GM23338 (cell line): ENCODE measurements at regions not wholly inside any gene's neighbourhood (a gene's known extent, or its start where the extent isn't known, plus 50 kb on each side); places are given as distances from the start of the nearest gene placed in this dataset.

Experiments used
- ATAC-seq: fragments of 200-7000 bp; cut with Tn5 transposase; 3 replicates; pipeline ENCODE4 v1.9.1; 2020
- DNase-seq: peaks from one replicate; pipeline ENCODE4 v3.0.0-alpha.2; 2015; ENCODE audit warnings: low spot score
- H2AFZ ChIP-seq: fragments of 200-600 bp; sonication (generic); 2 replicates; pipeline ENCODE4 v1.8.0; 2016; ENCODE audit warnings: antibody characterized with exemption, mild to moderate bottlenecking, moderate library complexity
- H3F3A ChIP-seq: fragments of 200-600 bp; sonication (generic); replicated peaks from 2 replicates; pipeline ENCODE4 v1.8.0; 2017; ENCODE audit warnings: antibody characterized with exemption, mixed run types, low read depth
- H3K27ac ChIP-seq: fragments of 200-600 bp; sonication (generic); 2 replicates; pipeline ENCODE4 v1.6.1; 2016; ENCODE audit warnings: low read depth
- H3K27me3 ChIP-seq: fragments of 200-600 bp; sonication (generic); 2 replicates; pipeline ENCODE4 v1.8.0; 2016; ENCODE audit warnings: mild to moderate bottlenecking, mixed run types, moderate library complexity; ENCODE audit not compliant: insufficient read depth
- H3K36me3 ChIP-seq: fragments of 200-600 bp; sonication (generic); 2 replicates; pipeline ENCODE4 v1.8.0; 2016; ENCODE audit warnings: mild to moderate bottlenecking; ENCODE audit not compliant: insufficient read depth
- H3K4me1 ChIP-seq: fragments of 200-600 bp; sonication (generic); 2 replicates; pipeline ENCODE4 v1.8.0; 2016; ENCODE audit warnings: mild to moderate bottlenecking, moderate library complexity; ENCODE audit not compliant: insufficient read depth
- H3K4me2 ChIP-seq: fragments of 200-600 bp; sonication (generic); 2 replicates; pipeline ENCODE4 v1.7.1; 2017; ENCODE audit warnings: mixed run types
- H3K4me3 ChIP-seq: fragments of 200-600 bp; sonication (generic); 2 replicates; pipeline ENCODE4 v1.6.1; 2016; ENCODE audit warnings: mixed run types
- H3K79me2 ChIP-seq: fragments of 200-600 bp; sonication (generic); replicated peaks from 2 replicates; pipeline ENCODE4 v1.8.0; 2017; ENCODE audit warnings: mild to moderate bottlenecking; ENCODE audit not compliant: insufficient read depth
- H3K9me2 ChIP-seq: fragments of 200-600 bp; sonication (generic); 2 replicates; pipeline ENCODE4 v1.8.0; 2017; ENCODE audit not compliant: insufficient read depth
- H4K20me1 ChIP-seq: fragments of 200-600 bp; sonication (generic); replicated peaks from 2 replicates; pipeline ENCODE4 v1.8.0; 2017; ENCODE audit warnings: mild to moderate bottlenecking; ENCODE audit not compliant: insufficient read depth
- H3K27ac Mint-ChIP-seq: 2 replicates; pipeline ENCODE4 v1.8.0; 2020; ENCODE audit warnings: inconsistent platforms, mild to moderate bottlenecking, moderate library complexity, mixed read lengths
- H3K27me3 Mint-ChIP-seq: 3 replicates; pipeline ENCODE4 v1.8.0; 2022; ENCODE audit warnings: low read depth, mild to moderate bottlenecking, moderate library complexity, mixed read lengths, inconsistent platforms; ENCODE audit not compliant: insufficient read depth, poor library complexity
- H3K36me3 Mint-ChIP-seq: 3 replicates; pipeline ENCODE4 v1.8.0; 2021; ENCODE audit warnings: low read depth, mild to moderate bottlenecking, inconsistent platforms, moderate library complexity, mixed read lengths
- H3K4me1 Mint-ChIP-seq: 3 replicates; pipeline ENCODE4 v1.8.0; 2020; ENCODE audit warnings: mild to moderate bottlenecking, inconsistent platforms, mixed read lengths
- H3K4me3 Mint-ChIP-seq: 3 replicates; pipeline ENCODE4 v1.8.0; 2021; ENCODE audit warnings: moderate library complexity, mild to moderate bottlenecking, inconsistent platforms, mixed read lengths
- H3K9me3 Mint-ChIP-seq: 3 replicates; pipeline ENCODE4 v1.8.0; 2020; ENCODE audit warnings: moderate library complexity, mild to moderate bottlenecking, inconsistent platforms, mixed read lengths
- CREB1 ChIP-seq: fragments of 250-450 bp; sonication (Bioruptor Pico); IDR thresholded peaks from 2 replicates; pipeline ENCODE4 v1.5.0; 2020; ENCODE audit warnings: low read depth, mild to moderate bottlenecking, moderate library complexity
- EZH2 ChIP-seq: fragments of 200-600 bp; sonication (generic); IDR thresholded peaks from one replicate; pipeline ENCODE4 v1.8.0; 2017; ENCODE audit warnings: antibody characterized with exemption, mild to moderate bottlenecking, low read depth; ENCODE audit not compliant: unreplicated experiment
- EZH2phosphoT487 ChIP-seq: fragments of 200-600 bp; sonication (generic); IDR thresholded peaks from one replicate; pipeline ENCODE4 v1.8.1; 2018; ENCODE audit warnings: antibody characterized with exemption; ENCODE audit not compliant: unreplicated experiment
- JUNB ChIP-seq: IDR thresholded peaks from one replicate; pipeline ENCODE4 v1.6.1; 2016; ENCODE audit warnings: antibody characterized with exemption; ENCODE audit not compliant: unreplicated experiment
- NANOG ChIP-seq: IDR thresholded peaks from 2 replicates; pipeline ENCODE4 v1.6.1; 2016; ENCODE audit warnings: antibody characterized with exemption, borderline replicate concordance
- POLR2AphosphoS5 ChIP-seq: IDR thresholded peaks from 2 replicates; pipeline ENCODE4 v1.6.1; 2016; ENCODE audit warnings: antibody characterized with exemption, low read depth
- STAT1 ChIP-seq: IDR thresholded peaks from one replicate; pipeline ENCODE4 v1.6.1; 2016; ENCODE audit warnings: antibody characterized with exemption; ENCODE audit not compliant: unreplicated experiment
- ZNF114 ChIP-seq: fragments of 250-450 bp; sonication (Bioruptor Pico); IDR thresholded peaks from 2 replicates; pipeline ENCODE4 v1.5.0; 2020; ENCODE audit warnings: mild to moderate bottlenecking, moderate library complexity
- ZNF331 ChIP-seq: fragments of 250-450 bp; sonication (Bioruptor Pico); IDR thresholded peaks from 2 replicates; pipeline ENCODE4 v1.5.0; 2020; ENCODE audit warnings: low read depth, mild to moderate bottlenecking, moderate library complexity
- TF ChIP-seq, protein P1 (sequence below), 2 experiments: fragments of 200-600 bp in 1 of 2; sonication (generic) in 1 of 2; conservative IDR thresholded peaks; 2 replicates each; pipeline versions ENCODE4 v1.5.1 to v1.6.1; 2016 to 2017; ENCODE audit warnings: antibody characterized with exemption in 2 of 2, low read depth in 2 of 2, mild to moderate bottlenecking in 2 of 2, moderate library complexity in 1 of 2
- TF ChIP-seq, protein P2 (sequence below): fragments of 250-450 bp; sonication (Bioruptor Pico); IDR thresholded peaks from 2 replicates; pipeline ENCODE4 v1.5.0; 2020; ENCODE audit warnings: mild to moderate bottlenecking, moderate library complexity
- TF ChIP-seq, protein P3 (sequence below): IDR thresholded peaks from 2 replicates; pipeline ENCODE4 v1.6.1; 2016; ENCODE audit warnings: antibody characterized with exemption
- TF ChIP-seq, protein P4 (sequence below): IDR thresholded peaks from one replicate; pipeline ENCODE4 v1.6.1; 2018; ENCODE audit warnings: antibody characterized with exemption; ENCODE audit not compliant: unreplicated experiment

DNA sequence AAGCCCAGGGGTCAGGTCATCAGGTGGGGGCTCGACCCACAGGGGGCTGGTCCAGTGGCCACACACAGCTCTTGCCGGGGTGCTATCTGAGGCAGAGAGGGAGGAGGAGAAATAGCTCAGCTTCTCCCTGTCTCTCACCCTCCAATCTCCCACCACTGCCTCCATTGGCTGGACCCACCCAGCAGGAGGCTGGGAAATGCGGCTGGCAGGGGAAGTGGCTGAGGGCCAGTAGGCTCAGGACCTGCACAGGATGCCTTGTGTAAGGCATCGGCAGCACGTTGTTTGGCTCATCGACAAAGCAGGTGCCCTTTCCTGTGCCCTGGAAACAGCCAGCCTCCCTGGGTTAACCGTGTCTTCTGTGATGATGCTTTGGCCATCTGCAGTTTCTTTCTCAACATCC is 58.8 kb upstream of the SLC24A4 start:
- H3K36me3 ChIP-seq: no peaks in the 10 kb centered on the region
- no peaks in the 10 kb centered on the region for H3F3A ChIP-seq
- no peaks in the 10 kb centered on the region for H3K27me3 ChIP-seq
- TF ChIP-seq POLR2AphosphoS5: no peak
- TF ChIP-seq EZH2: no peak
- TF ChIP-seq, protein P1, sequence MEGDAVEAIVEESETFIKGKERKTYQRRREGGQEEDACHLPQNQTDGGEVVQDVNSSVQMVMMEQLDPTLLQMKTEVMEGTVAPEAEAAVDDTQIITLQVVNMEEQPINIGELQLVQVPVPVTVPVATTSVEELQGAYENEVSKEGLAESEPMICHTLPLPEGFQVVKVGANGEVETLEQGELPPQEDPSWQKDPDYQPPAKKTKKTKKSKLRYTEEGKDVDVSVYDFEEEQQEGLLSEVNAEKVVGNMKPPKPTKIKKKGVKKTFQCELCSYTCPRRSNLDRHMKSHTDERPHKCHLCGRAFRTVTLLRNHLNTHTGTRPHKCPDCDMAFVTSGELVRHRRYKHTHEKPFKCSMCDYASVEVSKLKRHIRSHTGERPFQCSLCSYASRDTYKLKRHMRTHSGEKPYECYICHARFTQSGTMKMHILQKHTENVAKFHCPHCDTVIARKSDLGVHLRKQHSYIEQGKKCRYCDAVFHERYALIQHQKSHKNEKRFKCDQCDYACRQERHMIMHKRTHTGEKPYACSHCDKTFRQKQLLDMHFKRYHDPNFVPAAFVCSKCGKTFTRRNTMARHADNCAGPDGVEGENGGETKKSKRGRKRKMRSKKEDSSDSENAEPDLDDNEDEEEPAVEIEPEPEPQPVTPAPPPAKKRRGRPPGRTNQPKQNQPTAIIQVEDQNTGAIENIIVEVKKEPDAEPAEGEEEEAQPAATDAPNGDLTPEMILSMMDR (conservative IDR thresholded peaks at IDR 0.05; ENCODE audit: low read depth in 2 of 2): no peak
- TF ChIP-seq ZNF114 (CRISPR knock-in tag): no peak
- no peak for TF ChIP-seq EZH2phosphoT487
- TF ChIP-seq JUNB: no peak
- TF ChIP-seq, protein P2, sequence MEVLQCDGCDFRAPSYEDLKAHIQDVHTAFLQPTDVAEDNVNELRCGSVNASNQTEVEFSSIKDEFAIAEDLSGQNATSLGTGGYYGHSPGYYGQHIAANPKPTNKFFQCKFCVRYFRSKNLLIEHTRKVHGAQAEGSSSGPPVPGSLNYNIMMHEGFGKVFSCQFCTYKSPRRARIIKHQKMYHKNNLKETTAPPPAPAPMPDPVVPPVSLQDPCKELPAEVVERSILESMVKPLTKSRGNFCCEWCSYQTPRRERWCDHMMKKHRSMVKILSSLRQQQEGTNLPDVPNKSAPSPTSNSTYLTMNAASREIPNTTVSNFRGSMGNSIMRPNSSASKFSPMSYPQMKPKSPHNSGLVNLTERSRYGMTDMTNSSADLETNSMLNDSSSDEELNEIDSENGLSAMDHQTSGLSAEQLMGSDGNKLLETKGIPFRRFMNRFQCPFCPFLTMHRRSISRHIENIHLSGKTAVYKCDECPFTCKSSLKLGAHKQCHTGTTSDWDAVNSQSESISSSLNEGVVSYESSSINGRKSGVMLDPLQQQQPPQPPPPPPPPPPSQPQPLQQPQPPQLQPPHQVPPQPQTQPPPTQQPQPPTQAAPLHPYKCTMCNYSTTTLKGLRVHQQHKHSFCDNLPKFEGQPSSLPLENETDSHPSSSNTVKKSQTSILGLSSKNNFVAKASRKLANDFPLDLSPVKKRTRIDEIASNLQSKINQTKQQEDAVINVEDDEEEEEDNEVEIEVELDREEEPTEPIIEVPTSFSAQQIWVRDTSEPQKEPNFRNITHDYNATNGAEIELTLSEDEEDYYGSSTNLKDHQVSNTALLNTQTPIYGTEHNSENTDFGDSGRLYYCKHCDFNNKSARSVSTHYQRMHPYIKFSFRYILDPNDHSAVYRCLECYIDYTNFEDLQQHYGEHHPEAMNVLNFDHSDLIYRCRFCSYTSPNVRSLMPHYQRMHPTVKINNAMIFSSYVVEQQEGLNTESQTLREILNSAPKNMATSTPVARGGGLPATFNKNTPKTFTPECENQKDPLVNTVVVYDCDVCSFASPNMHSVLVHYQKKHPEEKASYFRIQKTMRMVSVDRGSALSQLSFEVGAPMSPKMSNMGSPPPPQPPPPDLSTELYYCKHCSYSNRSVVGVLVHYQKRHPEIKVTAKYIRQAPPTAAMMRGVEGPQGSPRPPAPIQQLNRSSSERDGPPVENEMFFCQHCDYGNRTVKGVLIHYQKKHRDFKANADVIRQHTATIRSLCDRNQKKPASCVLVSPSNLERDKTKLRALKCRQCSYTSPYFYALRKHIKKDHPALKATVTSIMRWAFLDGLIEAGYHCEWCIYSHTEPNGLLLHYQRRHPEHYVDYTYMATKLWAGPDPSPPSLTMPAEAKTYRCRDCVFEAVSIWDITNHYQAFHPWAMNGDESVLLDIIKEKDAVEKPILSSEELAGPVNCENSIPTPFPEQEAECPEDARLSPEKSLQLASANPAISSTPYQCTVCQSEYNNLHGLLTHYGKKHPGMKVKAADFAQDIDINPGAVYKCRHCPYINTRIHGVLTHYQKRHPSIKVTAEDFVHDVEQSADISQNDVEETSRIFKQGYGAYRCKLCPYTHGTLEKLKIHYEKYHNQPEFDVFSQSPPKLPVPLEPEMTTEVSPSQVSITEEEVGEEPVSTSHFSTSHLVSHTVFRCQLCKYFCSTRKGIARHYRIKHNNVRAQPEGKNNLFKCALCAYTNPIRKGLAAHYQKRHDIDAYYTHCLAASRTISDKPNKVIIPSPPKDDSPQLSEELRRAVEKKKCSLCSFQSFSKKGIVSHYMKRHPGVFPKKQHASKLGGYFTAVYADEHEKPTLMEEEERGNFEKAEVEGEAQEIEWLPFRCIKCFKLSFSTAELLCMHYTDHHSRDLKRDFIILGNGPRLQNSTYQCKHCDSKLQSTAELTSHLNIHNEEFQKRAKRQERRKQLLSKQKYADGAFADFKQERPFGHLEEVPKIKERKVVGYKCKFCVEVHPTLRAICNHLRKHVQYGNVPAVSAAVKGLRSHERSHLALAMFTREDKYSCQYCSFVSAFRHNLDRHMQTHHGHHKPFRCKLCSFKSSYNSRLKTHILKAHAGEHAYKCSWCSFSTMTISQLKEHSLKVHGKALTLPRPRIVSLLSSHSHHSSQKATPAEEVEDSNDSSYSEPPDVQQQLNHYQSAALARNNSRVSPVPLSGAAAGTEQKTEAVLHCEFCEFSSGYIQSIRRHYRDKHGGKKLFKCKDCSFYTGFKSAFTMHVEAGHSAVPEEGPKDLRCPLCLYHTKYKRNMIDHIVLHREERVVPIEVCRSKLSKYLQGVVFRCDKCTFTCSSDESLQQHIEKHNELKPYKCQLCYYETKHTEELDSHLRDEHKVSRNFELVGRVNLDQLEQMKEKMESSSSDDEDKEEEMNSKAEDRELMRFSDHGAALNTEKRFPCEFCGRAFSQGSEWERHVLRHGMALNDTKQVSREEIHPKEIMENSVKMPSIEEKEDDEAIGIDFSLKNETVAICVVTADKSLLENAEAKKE (CRISPR knock-in tag): no peak
- TF ChIP-seq, protein P3, sequence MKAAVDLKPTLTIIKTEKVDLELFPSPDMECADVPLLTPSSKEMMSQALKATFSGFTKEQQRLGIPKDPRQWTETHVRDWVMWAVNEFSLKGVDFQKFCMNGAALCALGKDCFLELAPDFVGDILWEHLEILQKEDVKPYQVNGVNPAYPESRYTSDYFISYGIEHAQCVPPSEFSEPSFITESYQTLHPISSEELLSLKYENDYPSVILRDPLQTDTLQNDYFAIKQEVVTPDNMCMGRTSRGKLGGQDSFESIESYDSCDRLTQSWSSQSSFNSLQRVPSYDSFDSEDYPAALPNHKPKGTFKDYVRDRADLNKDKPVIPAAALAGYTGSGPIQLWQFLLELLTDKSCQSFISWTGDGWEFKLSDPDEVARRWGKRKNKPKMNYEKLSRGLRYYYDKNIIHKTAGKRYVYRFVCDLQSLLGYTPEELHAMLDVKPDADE: no peak
- no peak for TF ChIP-seq STAT1
- TF ChIP-seq, protein P4, sequence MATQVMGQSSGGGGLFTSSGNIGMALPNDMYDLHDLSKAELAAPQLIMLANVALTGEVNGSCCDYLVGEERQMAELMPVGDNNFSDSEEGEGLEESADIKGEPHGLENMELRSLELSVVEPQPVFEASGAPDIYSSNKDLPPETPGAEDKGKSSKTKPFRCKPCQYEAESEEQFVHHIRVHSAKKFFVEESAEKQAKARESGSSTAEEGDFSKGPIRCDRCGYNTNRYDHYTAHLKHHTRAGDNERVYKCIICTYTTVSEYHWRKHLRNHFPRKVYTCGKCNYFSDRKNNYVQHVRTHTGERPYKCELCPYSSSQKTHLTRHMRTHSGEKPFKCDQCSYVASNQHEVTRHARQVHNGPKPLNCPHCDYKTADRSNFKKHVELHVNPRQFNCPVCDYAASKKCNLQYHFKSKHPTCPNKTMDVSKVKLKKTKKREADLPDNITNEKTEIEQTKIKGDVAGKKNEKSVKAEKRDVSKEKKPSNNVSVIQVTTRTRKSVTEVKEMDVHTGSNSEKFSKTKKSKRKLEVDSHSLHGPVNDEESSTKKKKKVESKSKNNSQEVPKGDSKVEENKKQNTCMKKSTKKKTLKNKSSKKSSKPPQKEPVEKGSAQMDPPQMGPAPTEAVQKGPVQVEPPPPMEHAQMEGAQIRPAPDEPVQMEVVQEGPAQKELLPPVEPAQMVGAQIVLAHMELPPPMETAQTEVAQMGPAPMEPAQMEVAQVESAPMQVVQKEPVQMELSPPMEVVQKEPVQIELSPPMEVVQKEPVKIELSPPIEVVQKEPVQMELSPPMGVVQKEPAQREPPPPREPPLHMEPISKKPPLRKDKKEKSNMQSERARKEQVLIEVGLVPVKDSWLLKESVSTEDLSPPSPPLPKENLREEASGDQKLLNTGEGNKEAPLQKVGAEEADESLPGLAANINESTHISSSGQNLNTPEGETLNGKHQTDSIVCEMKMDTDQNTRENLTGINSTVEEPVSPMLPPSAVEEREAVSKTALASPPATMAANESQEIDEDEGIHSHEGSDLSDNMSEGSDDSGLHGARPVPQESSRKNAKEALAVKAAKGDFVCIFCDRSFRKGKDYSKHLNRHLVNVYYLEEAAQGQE: no peak
- TF ChIP-seq CREB1: no peak
- no peak for TF ChIP-seq NANOG
- TF ChIP-seq ZNF331 (CRISPR knock-in tag): no peak
- Mint-ChIP-seq H3K4me1 (peaks cover 8% of the 10 kb centered on the region; the same call in 2 of the 3 replicates), H3K27me3 (peaks cover 11% of the 10 kb centered on the region), H3K4me3 (no peak overlapping the region), H3K27ac (no peak overlapping the region), H3K9me3 (no peaks in the 10 kb centered on the region; the same call in 2 of the 3 replicates), H3K36me3 (no peaks in the 10 kb centered on the region)
- no peak overlapping the region for H3K27ac ChIP-seq
- peak overlapping the region; percentile 52; the same call in 1 of the 2 replicates for H2AFZ ChIP-seq
- no peaks in the 10 kb centered on the region for H3K4me1 ChIP-seq
- no peaks in the 10 kb centered on the region for H4K20me1 ChIP-seq
- H3K79me2 ChIP-seq: no peaks in the 10 kb centered on the region
- no peak; the same call in 2 of the 3 replicates for ATAC-seq
- no peak overlapping the region for H3K4me2 ChIP-seq
- no peak overlapping the region for H3K4me3 ChIP-seq
- DNase-seq: no peak
- peaks cover 8% of the 10 kb centered on the region; the same call in 1 of the 2 replicates for H3K9me2 ChIP-seq
